ENCODE measurements at regions not wholly inside any gene's neighbourhood (a gene's known extent, or its start where the extent isn't known, plus 50 kb on each side); places are given as distances from the start of the nearest gene placed in this dataset.

DNA sequence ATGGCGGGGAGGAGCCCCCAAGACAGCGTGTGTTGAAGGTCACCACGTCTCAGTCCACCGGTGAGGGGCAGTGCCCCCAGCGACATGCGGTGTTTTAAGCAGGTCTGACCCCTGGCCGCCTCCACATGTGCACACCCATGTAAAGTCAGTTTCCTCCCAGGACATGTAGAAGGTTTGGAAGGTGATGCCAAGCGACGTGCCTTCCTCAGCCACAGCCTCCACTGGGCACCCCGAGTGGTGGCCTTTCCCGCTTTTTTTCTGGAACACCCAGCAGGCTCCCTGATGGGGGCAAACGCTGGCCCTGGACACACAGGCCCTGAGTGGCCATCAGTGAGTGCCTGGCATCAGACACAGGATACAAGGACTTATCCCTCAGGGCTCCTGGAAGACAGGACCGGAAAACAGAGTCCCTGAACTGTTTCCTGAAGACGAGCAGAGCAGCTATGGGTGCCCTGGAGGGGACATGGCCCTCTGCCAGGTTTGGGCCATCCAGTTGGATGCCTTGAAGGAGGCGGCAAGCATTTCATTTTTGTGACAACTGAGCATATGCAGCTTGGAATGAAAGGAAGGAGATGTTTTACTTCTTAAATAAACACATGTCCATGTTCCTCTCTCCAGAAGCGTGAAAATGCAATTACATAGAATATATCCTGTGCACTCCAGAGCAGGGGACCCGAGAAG is 275.8 kb upstream of the IRX2 start:
- TF ChIP-seq, protein P1, sequence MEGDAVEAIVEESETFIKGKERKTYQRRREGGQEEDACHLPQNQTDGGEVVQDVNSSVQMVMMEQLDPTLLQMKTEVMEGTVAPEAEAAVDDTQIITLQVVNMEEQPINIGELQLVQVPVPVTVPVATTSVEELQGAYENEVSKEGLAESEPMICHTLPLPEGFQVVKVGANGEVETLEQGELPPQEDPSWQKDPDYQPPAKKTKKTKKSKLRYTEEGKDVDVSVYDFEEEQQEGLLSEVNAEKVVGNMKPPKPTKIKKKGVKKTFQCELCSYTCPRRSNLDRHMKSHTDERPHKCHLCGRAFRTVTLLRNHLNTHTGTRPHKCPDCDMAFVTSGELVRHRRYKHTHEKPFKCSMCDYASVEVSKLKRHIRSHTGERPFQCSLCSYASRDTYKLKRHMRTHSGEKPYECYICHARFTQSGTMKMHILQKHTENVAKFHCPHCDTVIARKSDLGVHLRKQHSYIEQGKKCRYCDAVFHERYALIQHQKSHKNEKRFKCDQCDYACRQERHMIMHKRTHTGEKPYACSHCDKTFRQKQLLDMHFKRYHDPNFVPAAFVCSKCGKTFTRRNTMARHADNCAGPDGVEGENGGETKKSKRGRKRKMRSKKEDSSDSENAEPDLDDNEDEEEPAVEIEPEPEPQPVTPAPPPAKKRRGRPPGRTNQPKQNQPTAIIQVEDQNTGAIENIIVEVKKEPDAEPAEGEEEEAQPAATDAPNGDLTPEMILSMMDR (IDR thresholded peaks at IDR 0.05) = no peak
- TF ChIP-seq POLR2A (IDR thresholded peaks at IDR 0.05) = no peak

Data from thyroid gland (tissue), 4 donors.